SU-DHL-6 (cell line): ENCODE measurements at regions not wholly inside any gene's neighbourhood (a gene's known extent, or its start where the extent isn't known, plus 50 kb on each side); places are given as distances from the start of the nearest gene placed in this dataset.
"Not testable (repeated sequence)": the region's sequence is repeated elsewhere in the genome, so short reads cannot be mapped to it uniquely, and the experiment has no call there.

ENCODE experiments used
- CTCF ChIP-seq: fragments of 200-600 bp; sonication (generic); IDR thresholded peaks from one replicate; pipeline ENCODE4 v1.5.1; 2017; ENCODE audit warnings: antibody characterized with exemption, mild to moderate bottlenecking, low read length, moderate library complexity; ENCODE audit not compliant: insufficient read depth, poor library complexity, severe bottlenecking
- EZH2phosphoT487 ChIP-seq: fragments of 200-600 bp; sonication (generic), shearing (Covaris generic); conservative IDR thresholded peaks from 2 replicates; pipeline ENCODE4 v1.6.1; 2018; ENCODE audit warnings: mild to moderate bottlenecking, antibody characterized with exemption, low read length, moderate library complexity, mixed read lengths

- not testable (repeated sequence) for TF ChIP-seq CTCF, EZH2phosphoT487
These were observed 421.7 kb upstream of the PODXL start for GRCh38 chr7:131978118-131978517.
